ENCODE measurements at regions not wholly inside any gene's neighbourhood (a gene's known extent, or its start where the extent isn't known, plus 50 kb on each side); places are given as distances from the start of the nearest gene placed in this dataset.

DNA sequence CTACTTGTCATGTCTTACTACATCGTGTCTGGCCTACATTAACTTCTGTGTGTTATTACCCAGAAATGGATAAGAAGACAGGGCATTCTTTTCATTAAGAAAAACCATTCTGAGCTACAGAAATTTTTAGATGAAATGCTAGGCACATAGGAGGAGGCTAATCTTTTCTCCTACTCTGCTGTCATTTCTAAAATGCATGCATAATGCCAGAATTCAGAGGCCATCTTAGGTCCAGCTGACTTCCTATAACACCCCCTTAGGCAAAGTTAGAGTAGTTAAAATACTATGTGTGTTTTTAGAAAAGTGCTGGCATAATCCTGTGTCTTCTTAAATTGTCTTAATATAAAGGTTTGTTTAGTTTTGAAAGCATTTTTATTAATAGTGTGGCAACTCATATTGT lies 352.6 kb downstream of the CSNK1G3 start (continued):
- TF ChIP-seq ZNF830 (tag by site-specific recombination; IDR thresholded peaks at IDR 0.05; ENCODE audit: low read depth) (no peak), HOXD13 (CRISPR knock-in tag; IDR thresholded peaks at IDR 0.05; ENCODE audit: borderline replicate concordance) (no peak), ZNF707 (tag by site-specific recombination; IDR thresholded peaks at IDR 0.05) (no peak)

DNA sequence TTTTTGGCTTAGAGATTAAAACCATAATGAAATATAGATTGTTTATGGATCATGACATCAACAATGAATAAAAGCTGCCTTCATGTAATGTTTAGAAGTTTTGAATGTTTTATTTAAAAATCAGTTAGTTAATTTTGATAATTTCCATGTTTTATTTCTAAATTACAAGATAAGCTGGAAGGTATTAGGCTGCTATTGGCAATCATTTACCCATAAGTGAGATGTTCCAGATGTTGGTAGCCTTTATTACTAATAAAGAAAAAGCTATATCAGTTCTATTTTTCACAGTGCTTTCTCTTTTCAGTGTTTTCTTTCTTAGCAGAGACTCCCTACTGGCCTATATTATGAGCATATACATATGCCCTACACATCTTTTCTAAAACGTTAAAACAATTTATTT lies 347.0 kb downstream of the CSNK1G3 start:
- ChIA-PET POLR2A (no interaction called here), CTCF (no interaction called here)
- Histone ChIP-seq H3K27ac (ENCODE audit: extremely low read depth, low read depth, low read length) (no peak overlapping the region), H3K36me3 (ENCODE audit: control insufficient read depth in 2 of 2, insufficient read depth in 1 of 2, low read length in 2 of 2) (no peaks in the 10 kb centered on the region), H3K9me3 (ENCODE audit: control insufficient read depth, insufficient read depth, low read depth, low read length) (no peaks in the 10 kb centered on the region), H3K4me1 (ENCODE audit: control insufficient read depth, insufficient read depth, low read length) (no peaks in the 10 kb centered on the region), H3K4me3 (ENCODE audit: low read depth, low read length) (no peak overlapping the region)
- TF ChIP-seq, protein P1, sequence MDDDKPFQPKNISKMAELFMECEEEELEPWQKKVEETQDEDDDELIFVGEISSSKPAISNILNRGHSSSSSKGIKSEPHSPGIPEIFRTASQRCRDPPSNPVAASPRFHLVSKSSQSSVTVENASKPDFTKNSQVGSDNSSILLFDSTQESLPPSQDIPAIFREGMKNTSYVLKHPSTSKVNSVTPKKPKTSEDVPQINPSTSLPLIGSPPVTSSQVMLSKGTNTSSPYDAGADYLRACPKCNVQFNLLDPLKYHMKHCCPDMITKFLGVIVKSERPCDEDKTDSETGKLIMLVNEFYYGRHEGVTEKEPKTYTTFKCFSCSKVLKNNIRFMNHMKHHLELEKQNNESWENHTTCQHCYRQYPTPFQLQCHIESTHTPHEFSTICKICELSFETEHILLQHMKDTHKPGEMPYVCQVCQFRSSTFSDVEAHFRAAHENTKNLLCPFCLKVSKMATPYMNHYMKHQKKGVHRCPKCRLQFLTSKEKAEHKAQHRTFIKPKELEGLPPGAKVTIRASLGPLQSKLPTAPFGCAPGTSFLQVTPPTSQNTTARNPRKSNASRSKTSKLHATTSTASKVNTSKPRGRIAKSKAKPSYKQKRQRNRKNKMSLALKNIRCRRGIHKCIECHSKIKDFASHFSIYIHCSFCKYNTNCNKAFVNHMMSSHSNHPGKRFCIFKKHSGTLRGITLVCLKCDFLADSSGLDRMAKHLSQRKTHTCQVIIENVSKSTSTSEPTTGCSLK (tag by site-specific recombination; IDR thresholded peaks at IDR 0.05) = no peak
- TF ChIP-seq ZBTB48 (tag by site-specific recombination; IDR thresholded peaks at IDR 0.05) (no peak), ZNF561 (tag by site-specific recombination; IDR thresholded peaks at IDR 0.05; ENCODE audit: borderline replicate concordance) (no peak), BCL11B (tag by site-specific recombination; IDR thresholded peaks at IDR 0.05; ENCODE audit: low read depth) (no peak), ZNF335 (tag by site-specific recombination; conservative IDR thresholded peaks at IDR 0.05) (no peak), ZFP3 (tag by site-specific recombination; IDR thresholded peaks at IDR 0.05; ENCODE audit: low read depth) (no peak), ZFP69B (tag by site-specific recombination; IDR thresholded peaks at IDR 0.05) (no peak), ZNF785 (tag by site-specific recombination; IDR thresholded peaks at IDR 0.05) (no peak), ZNF423 (tag by site-specific recombination; IDR thresholded peaks at IDR 0.05) (no peak), ZNF596 (tag by site-specific recombination; IDR thresholded peaks at IDR 0.05) (no peak), ZNF324 (tag by site-specific recombination; IDR thresholded peaks at IDR 0.05) (no peak), ZNF157 (tag by site-specific recombination; IDR thresholded peaks at IDR 0.05) (no peak), YY1 (tag by site-specific recombination; IDR thresholded peaks at IDR 0.05) (no peak)
- TF ChIP-seq, protein P2, sequence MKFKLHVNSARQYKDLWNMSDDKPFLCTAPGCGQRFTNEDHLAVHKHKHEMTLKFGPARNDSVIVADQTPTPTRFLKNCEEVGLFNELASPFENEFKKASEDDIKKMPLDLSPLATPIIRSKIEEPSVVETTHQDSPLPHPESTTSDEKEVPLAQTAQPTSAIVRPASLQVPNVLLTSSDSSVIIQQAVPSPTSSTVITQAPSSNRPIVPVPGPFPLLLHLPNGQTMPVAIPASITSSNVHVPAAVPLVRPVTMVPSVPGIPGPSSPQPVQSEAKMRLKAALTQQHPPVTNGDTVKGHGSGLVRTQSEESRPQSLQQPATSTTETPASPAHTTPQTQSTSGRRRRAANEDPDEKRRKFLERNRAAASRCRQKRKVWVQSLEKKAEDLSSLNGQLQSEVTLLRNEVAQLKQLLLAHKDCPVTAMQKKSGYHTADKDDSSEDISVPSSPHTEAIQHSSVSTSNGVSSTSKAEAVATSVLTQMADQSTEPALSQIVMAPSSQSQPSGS (tag by site-specific recombination; IDR thresholded peaks at IDR 0.05; ENCODE audit: low read depth) = no peak
- TF ChIP-seq, protein P3, sequence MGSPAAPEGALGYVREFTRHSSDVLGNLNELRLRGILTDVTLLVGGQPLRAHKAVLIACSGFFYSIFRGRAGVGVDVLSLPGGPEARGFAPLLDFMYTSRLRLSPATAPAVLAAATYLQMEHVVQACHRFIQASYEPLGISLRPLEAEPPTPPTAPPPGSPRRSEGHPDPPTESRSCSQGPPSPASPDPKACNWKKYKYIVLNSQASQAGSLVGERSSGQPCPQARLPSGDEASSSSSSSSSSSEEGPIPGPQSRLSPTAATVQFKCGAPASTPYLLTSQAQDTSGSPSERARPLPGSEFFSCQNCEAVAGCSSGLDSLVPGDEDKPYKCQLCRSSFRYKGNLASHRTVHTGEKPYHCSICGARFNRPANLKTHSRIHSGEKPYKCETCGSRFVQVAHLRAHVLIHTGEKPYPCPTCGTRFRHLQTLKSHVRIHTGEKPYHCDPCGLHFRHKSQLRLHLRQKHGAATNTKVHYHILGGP (tag by site-specific recombination; IDR thresholded peaks at IDR 0.05) = no peak
- TF ChIP-seq, protein P4, sequence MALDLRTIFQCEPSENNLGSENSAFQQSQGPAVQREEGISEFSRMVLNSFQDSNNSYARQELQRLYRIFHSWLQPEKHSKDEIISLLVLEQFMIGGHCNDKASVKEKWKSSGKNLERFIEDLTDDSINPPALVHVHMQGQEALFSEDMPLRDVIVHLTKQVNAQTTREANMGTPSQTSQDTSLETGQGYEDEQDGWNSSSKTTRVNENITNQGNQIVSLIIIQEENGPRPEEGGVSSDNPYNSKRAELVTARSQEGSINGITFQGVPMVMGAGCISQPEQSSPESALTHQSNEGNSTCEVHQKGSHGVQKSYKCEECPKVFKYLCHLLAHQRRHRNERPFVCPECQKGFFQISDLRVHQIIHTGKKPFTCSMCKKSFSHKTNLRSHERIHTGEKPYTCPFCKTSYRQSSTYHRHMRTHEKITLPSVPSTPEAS (tag by site-specific recombination; IDR thresholded peaks at IDR 0.05) = no peak
- TF ChIP-seq, protein P5, sequence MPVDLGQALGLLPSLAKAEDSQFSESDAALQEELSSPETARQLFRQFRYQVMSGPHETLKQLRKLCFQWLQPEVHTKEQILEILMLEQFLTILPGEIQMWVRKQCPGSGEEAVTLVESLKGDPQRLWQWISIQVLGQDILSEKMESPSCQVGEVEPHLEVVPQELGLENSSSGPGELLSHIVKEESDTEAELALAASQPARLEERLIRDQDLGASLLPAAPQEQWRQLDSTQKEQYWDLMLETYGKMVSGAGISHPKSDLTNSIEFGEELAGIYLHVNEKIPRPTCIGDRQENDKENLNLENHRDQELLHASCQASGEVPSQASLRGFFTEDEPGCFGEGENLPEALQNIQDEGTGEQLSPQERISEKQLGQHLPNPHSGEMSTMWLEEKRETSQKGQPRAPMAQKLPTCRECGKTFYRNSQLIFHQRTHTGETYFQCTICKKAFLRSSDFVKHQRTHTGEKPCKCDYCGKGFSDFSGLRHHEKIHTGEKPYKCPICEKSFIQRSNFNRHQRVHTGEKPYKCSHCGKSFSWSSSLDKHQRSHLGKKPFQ (tag by site-specific recombination; IDR thresholded peaks at IDR 0.05) = no peak
- TF ChIP-seq, protein P6, sequence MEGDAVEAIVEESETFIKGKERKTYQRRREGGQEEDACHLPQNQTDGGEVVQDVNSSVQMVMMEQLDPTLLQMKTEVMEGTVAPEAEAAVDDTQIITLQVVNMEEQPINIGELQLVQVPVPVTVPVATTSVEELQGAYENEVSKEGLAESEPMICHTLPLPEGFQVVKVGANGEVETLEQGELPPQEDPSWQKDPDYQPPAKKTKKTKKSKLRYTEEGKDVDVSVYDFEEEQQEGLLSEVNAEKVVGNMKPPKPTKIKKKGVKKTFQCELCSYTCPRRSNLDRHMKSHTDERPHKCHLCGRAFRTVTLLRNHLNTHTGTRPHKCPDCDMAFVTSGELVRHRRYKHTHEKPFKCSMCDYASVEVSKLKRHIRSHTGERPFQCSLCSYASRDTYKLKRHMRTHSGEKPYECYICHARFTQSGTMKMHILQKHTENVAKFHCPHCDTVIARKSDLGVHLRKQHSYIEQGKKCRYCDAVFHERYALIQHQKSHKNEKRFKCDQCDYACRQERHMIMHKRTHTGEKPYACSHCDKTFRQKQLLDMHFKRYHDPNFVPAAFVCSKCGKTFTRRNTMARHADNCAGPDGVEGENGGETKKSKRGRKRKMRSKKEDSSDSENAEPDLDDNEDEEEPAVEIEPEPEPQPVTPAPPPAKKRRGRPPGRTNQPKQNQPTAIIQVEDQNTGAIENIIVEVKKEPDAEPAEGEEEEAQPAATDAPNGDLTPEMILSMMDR (tag by site-specific recombination; IDR thresholded peaks at IDR 0.05) = no peak
- TF ChIP-seq, protein P7, sequence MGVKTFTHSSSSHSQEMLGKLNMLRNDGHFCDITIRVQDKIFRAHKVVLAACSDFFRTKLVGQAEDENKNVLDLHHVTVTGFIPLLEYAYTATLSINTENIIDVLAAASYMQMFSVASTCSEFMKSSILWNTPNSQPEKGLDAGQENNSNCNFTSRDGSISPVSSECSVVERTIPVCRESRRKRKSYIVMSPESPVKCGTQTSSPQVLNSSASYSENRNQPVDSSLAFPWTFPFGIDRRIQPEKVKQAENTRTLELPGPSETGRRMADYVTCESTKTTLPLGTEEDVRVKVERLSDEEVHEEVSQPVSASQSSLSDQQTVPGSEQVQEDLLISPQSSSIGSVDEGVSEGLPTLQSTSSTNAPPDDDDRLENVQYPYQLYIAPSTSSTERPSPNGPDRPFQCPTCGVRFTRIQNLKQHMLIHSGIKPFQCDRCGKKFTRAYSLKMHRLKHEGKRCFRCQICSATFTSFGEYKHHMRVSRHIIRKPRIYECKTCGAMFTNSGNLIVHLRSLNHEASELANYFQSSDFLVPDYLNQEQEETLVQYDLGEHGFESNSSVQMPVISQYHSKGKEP (tag by site-specific recombination; IDR thresholded peaks at IDR 0.05) = no peak

Measured in HEK293 (cell line).